GM18951 (cell line): ENCODE measurements at regions not wholly inside any gene's neighbourhood (a gene's known extent, or its start where the extent isn't known, plus 50 kb on each side); places are given as distances from the start of the nearest gene placed in this dataset.

Experiments used
- POLR2A ChIP-seq: IDR thresholded peaks from 4 replicates; pipeline ENCODE4 v1.6.1; 2011; ENCODE audit warnings: mild to moderate bottlenecking; ENCODE audit not compliant: insufficient read length, insufficient read depth; ENCODE audit errors: extremely low read depth
- in situ Hi-C: fragments of 300-500 bp; cut with MboI; formaldehyde crosslinking; loops from one replicate; pipeline ENCODE4 v1.12.0; 2022; ENCODE audit warnings: low sequenced_read_pairs, mixed read lengths, inconsistent platforms; ENCODE audit not compliant: unreplicated experiment

DNA sequence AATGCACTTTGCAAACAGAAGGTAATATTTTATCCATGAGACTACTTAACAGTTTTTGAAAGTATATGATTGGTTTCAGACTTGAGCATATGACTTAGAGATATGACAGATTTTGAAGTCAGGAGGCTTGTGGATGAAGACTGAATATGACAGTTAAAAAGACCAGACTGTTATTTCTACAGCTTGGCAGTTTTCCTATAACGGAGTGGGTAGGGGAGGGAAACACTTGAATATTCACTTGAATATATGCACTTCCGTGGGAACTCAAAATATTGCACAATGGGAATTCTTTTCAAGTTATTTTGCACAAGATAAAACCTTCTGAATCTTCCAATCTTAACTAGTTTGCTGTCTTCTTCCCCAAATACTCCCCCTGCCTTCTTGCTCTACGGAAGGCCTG, 64.6 kb upstream of the ACKR3 start:
- in situ Hi-C loops, result no loop called here
- TF ChIP-seq POLR2A, result no peak

DNA sequence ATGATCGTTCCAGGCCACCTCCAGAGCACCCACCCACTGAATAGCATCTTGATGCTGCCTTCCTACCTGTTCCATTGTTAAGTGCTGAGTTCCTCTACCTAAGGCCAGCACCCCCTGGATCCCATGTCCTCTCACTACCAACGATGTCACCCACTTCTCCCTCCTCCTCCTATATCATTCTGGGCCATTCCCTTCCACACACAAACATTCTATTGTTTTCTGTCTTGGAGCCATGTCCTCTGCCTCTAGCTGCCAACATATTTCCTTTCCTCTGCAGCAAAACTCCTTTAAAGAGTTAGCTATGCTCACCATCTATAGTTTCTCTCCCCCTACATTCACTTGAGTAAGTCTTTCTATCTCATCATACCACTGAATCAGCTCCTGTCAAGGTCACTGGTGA, 64.0 kb upstream of the ACKR3 start:
- no peak for TF ChIP-seq POLR2A
- in situ Hi-C loops, result no loop called here

DNA sequence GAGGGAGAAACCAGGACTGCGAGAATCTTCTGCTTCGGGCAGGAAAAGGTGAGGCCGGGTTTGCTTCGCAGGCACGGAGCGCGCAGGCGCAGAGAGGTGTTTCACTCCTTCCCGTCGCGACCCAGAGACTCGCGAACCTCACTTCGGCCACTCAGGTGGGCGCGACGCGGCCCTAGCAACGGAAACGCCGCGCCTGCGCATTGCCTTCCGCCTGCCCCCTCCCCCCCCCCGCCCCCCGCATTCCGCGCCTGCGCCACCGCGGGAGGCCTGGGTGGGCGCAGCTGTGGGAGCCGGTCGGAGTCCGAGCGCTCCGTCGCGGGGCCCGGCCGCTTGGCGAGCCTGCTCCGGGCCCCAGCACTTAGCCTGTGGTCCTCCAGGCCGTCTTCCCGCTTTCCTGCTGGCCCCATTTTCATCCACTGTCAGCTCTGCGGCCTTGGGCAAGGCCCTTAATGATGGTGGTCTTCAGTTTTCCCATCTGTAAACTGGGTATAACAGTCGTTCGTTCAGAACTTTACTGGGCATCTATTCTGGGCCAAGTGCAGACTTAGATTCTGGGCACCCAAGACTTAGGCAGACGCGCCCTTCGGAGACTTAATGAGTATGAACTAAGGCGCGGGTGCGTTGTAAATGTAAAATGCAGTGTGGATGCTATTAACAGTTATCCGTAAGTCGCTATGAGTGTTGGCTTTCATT, 62.1 kb upstream of the ACKR3 start:
- in situ Hi-C loops, result no loop called here
- no peak for TF ChIP-seq POLR2A

DNA sequence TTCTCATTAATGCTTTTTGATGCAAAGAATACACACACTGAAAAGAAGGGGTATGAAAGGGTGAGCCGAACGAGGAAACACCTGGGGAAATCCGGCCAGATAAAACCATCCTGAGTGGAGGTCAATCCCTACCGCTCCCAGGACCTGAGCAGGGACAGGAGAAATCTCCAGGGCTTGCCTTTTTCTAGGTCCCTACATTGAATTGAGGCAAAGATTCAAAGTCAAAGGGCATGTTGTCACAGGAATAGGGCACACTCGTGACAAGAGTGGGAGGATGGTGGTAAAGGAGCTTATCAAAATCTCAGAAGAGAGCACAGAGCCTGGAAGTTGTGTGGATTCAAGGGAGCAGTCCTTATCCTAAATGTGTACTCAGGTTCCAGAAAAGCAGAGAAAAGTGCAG, 61.2 kb upstream of the ACKR3 start:
- TF ChIP-seq POLR2A, result no peak
- in situ Hi-C loops, result no loop called here

DNA sequence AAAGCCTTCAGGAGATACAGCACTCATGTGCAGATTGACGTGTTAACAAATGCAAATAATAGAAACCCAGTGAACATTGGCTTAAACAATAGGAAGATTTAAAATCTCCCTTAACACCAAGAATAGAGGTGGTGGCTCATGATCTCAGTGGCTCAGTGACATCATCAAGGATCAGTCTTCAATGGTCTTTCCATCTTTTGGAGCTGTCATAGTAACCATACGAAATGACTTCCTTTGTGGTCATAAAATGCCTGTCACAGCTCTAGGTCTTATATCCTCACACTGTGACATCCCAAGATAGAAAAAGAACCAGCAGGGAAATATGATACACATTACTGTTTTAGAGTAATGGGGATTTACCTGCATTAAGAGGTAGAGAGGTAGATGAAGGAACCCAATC, 59.6 kb upstream of the ACKR3 start:
- in situ Hi-C loops, result loop anchor here (10.0 kb wide), 1 partner anchor 545 kb away; no protein-coding TSS in a partner anchor
- TF ChIP-seq POLR2A, result no peak

GRCh38 chr2:236511266-236511665, 58.4 kb upstream of the ACKR3 start:
- no peak for TF ChIP-seq POLR2A
- in situ Hi-C loops, result loop anchor here (10.0 kb wide), 1 partner anchor 544 kb away; no protein-coding TSS in a partner anchor

DNA sequence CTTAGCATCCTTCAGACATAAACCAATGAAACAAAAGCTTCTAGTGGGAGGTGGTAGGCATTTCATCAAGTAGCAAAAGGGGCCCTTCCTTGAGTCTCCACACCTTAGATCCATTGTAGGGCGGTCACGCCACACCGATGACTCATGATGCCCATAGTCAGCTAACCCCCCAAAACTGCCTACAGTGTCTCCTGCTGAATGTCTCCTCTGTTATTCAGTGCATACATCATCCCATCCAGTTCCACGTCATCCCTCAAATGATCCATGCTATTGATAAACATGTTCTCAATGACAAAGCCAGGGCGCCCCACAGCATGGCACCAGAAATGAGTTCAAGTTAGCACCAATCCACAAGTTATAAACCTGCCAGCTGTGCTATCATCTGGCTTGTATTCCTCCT, 57.4 kb upstream of the ACKR3 start:
- in situ Hi-C loops, result loop anchor here (10.0 kb wide), 1 partner anchor 543 kb away; no protein-coding TSS in a partner anchor
- no peak for TF ChIP-seq POLR2A

DNA sequence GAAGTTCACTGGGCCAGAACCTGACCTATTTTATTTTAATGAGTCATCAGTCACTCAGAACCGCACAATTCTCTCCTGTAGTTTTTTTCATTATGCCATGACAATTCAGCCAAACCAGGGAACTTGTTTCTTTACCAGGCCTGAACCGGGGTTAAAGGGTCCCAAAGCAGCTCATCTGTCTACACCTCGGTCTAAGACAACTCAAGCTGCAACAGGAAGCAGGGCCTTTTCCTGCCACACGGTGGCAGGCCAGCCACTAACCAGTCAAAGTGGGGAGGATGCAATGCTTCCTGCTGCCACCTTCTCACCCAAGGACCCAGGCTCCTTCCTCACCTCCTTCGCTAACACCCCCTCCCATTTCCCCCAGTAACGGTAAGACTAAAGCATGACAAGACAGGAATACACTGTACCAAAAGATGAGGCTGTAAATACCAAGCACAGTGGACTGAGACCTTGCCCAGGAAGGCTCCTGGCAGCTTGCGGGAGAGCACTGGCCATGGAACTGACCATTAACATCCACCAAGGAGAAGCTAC, 56.7 kb upstream of the ACKR3 start:
- in situ Hi-C loops, result loop anchor here (10.0 kb wide), 1 partner anchor 542 kb away; no protein-coding TSS in a partner anchor
- no peak for TF ChIP-seq POLR2A

GRCh38 chr2:236513956-236514355, 55.7 kb upstream of the ACKR3 start:
- in situ Hi-C loops, result loop anchor here (10.0 kb wide), 1 partner anchor 541 kb away; no protein-coding TSS in a partner anchor
- no peak for TF ChIP-seq POLR2A

- in situ Hi-C loops, result loop anchor here (10.0 kb wide), 1 partner anchor 538 kb away; no protein-coding TSS in a partner anchor
- no peak for TF ChIP-seq POLR2A
Measured at GRCh38 chr2:236516708-236517107, 52.9 kb upstream of the ACKR3 start.

DNA sequence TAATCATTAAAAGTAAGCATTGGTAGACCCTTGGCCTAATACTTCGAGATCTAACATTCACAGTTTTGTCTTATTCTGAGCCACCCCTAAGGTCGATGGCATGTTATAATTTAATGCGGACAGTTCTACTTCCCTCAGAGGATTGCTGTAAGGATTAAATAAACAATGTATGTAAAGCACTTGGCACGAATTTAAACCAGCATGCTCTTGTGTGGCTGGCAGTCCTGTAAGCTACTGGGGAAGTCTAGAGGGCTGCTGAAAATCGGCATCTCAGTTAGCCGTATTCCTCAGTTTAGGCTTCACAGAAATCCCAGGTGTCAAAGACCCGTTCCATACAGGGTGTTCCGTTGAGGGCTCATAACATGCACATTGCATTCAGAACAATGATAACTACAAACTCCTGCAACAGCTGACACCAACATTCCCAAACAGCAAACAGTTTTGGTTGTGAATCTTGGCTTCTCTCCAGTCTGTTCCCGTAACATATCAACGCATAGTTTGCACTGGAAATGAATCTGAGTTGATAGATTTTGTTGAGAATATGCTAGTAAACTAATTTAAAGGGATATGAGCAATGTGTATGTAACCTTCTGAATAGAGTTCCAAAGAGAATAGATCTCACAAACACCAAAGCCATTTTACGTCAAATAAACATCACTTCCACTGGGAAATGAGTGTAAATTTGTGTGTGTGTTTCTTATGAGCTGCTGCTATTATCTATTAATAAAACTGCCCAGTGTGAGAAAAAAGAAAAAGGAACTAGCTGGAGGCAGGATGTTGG, 52.2 kb upstream of the ACKR3 start:
- no peak for TF ChIP-seq POLR2A
- in situ Hi-C loops, result loop anchor here (10.0 kb wide), 1 partner anchor 537 kb away; no protein-coding TSS in a partner anchor
